H1 (cell line): ENCODE measurements at regions not wholly inside any gene's neighbourhood (a gene's known extent, or its start where the extent isn't known, plus 50 kb on each side); places are given as distances from the start of the nearest gene placed in this dataset.

Experiments
- BRCA1 ChIP-seq: IDR thresholded peaks from 2 replicates; pipeline ENCODE4 v1.6.1; 2012; ENCODE audit warnings: low read depth, low read length, improper control_type of control experiment
- CHD7 ChIP-seq: fragments of 300-600 bp; sonication (generic); IDR thresholded peaks from 2 replicates; pipeline ENCODE4 v1.7.1; 2012; ENCODE audit warnings: low read length, moderate library complexity, mild to moderate bottlenecking, inconsistent platforms; ENCODE audit not compliant: insufficient replicate concordance
- EP300 ChIP-seq, 2 experiments: IDR thresholded peaks; 1 replicate in 1 of 2; 2 replicates in 1 of 2; pipeline ENCODE4 v1.6.1; 2011 to 2012; ENCODE audit warnings: low read depth in 2 of 2, low read length in 2 of 2, mild to moderate bottlenecking in 2 of 2, borderline replicate concordance in 1 of 2, inconsistent platforms in 1 of 2, moderate library complexity in 1 of 2
- GABPA ChIP-seq: IDR thresholded peaks from 2 replicates; pipeline ENCODE4 v1.6.1; 2011; ENCODE audit warnings: mild to moderate bottlenecking, low read length, moderate library complexity, borderline replicate concordance; ENCODE audit not compliant: insufficient read depth
- RBBP5 ChIP-seq: IDR thresholded peaks from 2 replicates; pipeline ENCODE4 v1.7.1; 2012; ENCODE audit warnings: low read depth, mild to moderate bottlenecking, inconsistent platforms, low read length, moderate library complexity, borderline replicate concordance
- ZNF274 ChIP-seq: IDR thresholded peaks from 2 replicates; pipeline ENCODE4 v1.7.0; 2012; ENCODE audit warnings: low read length, borderline replicate concordance; ENCODE audit errors: extremely low read depth

DNA sequence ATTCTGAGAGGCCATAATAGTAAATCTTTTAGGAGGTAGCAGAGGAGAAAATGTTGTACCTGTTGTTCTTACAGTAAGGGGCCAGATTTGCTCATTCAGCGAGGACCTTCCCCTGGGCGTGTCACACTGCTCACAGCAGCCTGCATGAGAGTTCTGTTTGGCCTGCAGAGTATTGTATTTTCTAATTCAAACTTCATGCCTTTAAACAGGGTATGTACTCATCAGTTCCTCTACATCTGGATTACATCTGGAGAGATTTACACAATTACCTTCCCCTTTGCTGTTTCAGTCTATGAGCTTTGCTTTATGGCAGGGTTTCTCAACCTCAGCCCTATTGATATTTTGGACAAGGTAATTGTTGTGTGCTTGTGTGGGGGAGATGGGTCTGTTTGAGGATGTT is 170.9 kb upstream of the STK32A start (continued):
- no peak for TF ChIP-seq RBBP5
- no peak for TF ChIP-seq EP300 (IDR thresholded peaks at IDR 0.05; ENCODE audit: borderline replicate concordance in 1 of 2, low read depth in 2 of 2, low read length in 2 of 2)
- TF ChIP-seq ZNF274, result no peak
- no peak for TF ChIP-seq CHD7
- no peak for TF ChIP-seq BRCA1
- TF ChIP-seq GABPA, result no peak
- TF ChIP-seq, all 59 proteins: peak for 0
